GM23338 (cell line): ENCODE measurements at regions not wholly inside any gene's neighbourhood (a gene's known extent, or its start where the extent isn't known, plus 50 kb on each side); places are given as distances from the start of the nearest gene placed in this dataset.

Source experiments
- ATAC-seq: fragments of 200-7000 bp; cut with Tn5 transposase; 3 replicates; pipeline ENCODE4 v1.9.1; 2020
- DNase-seq: peaks from one replicate; pipeline ENCODE4 v3.0.0-alpha.2; 2015; ENCODE audit warnings: low spot score
- H2AFZ ChIP-seq: fragments of 200-600 bp; sonication (generic); 2 replicates; pipeline ENCODE4 v1.8.0; 2016; ENCODE audit warnings: antibody characterized with exemption, mild to moderate bottlenecking, moderate library complexity
- H3F3A ChIP-seq: fragments of 200-600 bp; sonication (generic); replicated peaks from 2 replicates; pipeline ENCODE4 v1.8.0; 2017; ENCODE audit warnings: antibody characterized with exemption, mixed run types, low read depth
- H3K27ac ChIP-seq: fragments of 200-600 bp; sonication (generic); 2 replicates; pipeline ENCODE4 v1.6.1; 2016; ENCODE audit warnings: low read depth
- H3K27me3 ChIP-seq: fragments of 200-600 bp; sonication (generic); 2 replicates; pipeline ENCODE4 v1.8.0; 2016; ENCODE audit warnings: mild to moderate bottlenecking, mixed run types, moderate library complexity; ENCODE audit not compliant: insufficient read depth
- H3K36me3 ChIP-seq: fragments of 200-600 bp; sonication (generic); 2 replicates; pipeline ENCODE4 v1.8.0; 2016; ENCODE audit warnings: mild to moderate bottlenecking; ENCODE audit not compliant: insufficient read depth
- H3K4me1 ChIP-seq: fragments of 200-600 bp; sonication (generic); 2 replicates; pipeline ENCODE4 v1.8.0; 2016; ENCODE audit warnings: mild to moderate bottlenecking, moderate library complexity; ENCODE audit not compliant: insufficient read depth
- H3K4me2 ChIP-seq: fragments of 200-600 bp; sonication (generic); 2 replicates; pipeline ENCODE4 v1.7.1; 2017; ENCODE audit warnings: mixed run types
- H3K4me3 ChIP-seq: fragments of 200-600 bp; sonication (generic); 2 replicates; pipeline ENCODE4 v1.6.1; 2016; ENCODE audit warnings: mixed run types
- H3K79me2 ChIP-seq: fragments of 200-600 bp; sonication (generic); replicated peaks from 2 replicates; pipeline ENCODE4 v1.8.0; 2017; ENCODE audit warnings: mild to moderate bottlenecking; ENCODE audit not compliant: insufficient read depth
- H3K9me2 ChIP-seq: fragments of 200-600 bp; sonication (generic); 2 replicates; pipeline ENCODE4 v1.8.0; 2017; ENCODE audit not compliant: insufficient read depth
- H4K20me1 ChIP-seq: fragments of 200-600 bp; sonication (generic); replicated peaks from 2 replicates; pipeline ENCODE4 v1.8.0; 2017; ENCODE audit warnings: mild to moderate bottlenecking; ENCODE audit not compliant: insufficient read depth
- H3K27ac Mint-ChIP-seq: 2 replicates; pipeline ENCODE4 v1.8.0; 2020; ENCODE audit warnings: inconsistent platforms, mild to moderate bottlenecking, moderate library complexity, mixed read lengths
- H3K27me3 Mint-ChIP-seq: 3 replicates; pipeline ENCODE4 v1.8.0; 2022; ENCODE audit warnings: low read depth, mild to moderate bottlenecking, moderate library complexity, mixed read lengths, inconsistent platforms; ENCODE audit not compliant: insufficient read depth, poor library complexity
- H3K36me3 Mint-ChIP-seq: 3 replicates; pipeline ENCODE4 v1.8.0; 2021; ENCODE audit warnings: low read depth, mild to moderate bottlenecking, inconsistent platforms, moderate library complexity, mixed read lengths
- H3K4me1 Mint-ChIP-seq: 3 replicates; pipeline ENCODE4 v1.8.0; 2020; ENCODE audit warnings: mild to moderate bottlenecking, inconsistent platforms, mixed read lengths
- H3K4me3 Mint-ChIP-seq: 3 replicates; pipeline ENCODE4 v1.8.0; 2021; ENCODE audit warnings: moderate library complexity, mild to moderate bottlenecking, inconsistent platforms, mixed read lengths
- H3K9me3 Mint-ChIP-seq: 3 replicates; pipeline ENCODE4 v1.8.0; 2020; ENCODE audit warnings: moderate library complexity, mild to moderate bottlenecking, inconsistent platforms, mixed read lengths
- CREB1 ChIP-seq: fragments of 250-450 bp; sonication (Bioruptor Pico); IDR thresholded peaks from 2 replicates; pipeline ENCODE4 v1.5.0; 2020; ENCODE audit warnings: low read depth, mild to moderate bottlenecking, moderate library complexity
- JUNB ChIP-seq: IDR thresholded peaks from one replicate; pipeline ENCODE4 v1.6.1; 2016; ENCODE audit warnings: antibody characterized with exemption; ENCODE audit not compliant: unreplicated experiment
- NANOG ChIP-seq: IDR thresholded peaks from 2 replicates; pipeline ENCODE4 v1.6.1; 2016; ENCODE audit warnings: antibody characterized with exemption, borderline replicate concordance
- ZNF114 ChIP-seq: fragments of 250-450 bp; sonication (Bioruptor Pico); IDR thresholded peaks from 2 replicates; pipeline ENCODE4 v1.5.0; 2020; ENCODE audit warnings: mild to moderate bottlenecking, moderate library complexity
- ZNF331 ChIP-seq: fragments of 250-450 bp; sonication (Bioruptor Pico); IDR thresholded peaks from 2 replicates; pipeline ENCODE4 v1.5.0; 2020; ENCODE audit warnings: low read depth, mild to moderate bottlenecking, moderate library complexity
- TF ChIP-seq, protein P1 (sequence below), 2 experiments: fragments of 200-600 bp in 1 of 2; sonication (generic) in 1 of 2; conservative IDR thresholded peaks; 2 replicates each; pipeline versions ENCODE4 v1.5.1 to v1.6.1; 2016 to 2017; ENCODE audit warnings: antibody characterized with exemption in 2 of 2, low read depth in 2 of 2, mild to moderate bottlenecking in 2 of 2, moderate library complexity in 1 of 2
- TF ChIP-seq, protein P2 (sequence below): fragments of 250-450 bp; sonication (Bioruptor Pico); IDR thresholded peaks from 2 replicates; pipeline ENCODE4 v1.5.0; 2020; ENCODE audit warnings: mild to moderate bottlenecking, moderate library complexity

DNA sequence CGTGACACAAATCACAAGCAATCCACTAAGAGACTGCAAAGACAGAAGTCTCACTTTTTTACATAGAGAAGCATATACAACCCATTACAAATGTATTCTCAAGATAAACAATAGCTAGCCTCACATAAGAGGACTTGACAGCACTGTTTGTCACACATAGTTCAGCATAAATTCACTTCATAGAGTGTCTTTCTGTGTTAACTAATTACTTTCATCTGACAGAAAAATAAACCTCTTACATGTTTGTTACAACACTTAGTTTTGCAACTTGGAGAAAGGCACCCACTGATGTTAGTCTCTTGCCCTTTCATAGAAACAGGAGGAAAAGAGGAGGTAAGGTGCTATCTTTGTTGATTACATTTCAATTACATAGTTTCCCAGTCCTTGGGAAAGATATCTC lies 2221.9 kb upstream of the RAG2 start (continued):
- no peak for TF ChIP-seq CREB1 (CRISPR knock-in tag)

DNA sequence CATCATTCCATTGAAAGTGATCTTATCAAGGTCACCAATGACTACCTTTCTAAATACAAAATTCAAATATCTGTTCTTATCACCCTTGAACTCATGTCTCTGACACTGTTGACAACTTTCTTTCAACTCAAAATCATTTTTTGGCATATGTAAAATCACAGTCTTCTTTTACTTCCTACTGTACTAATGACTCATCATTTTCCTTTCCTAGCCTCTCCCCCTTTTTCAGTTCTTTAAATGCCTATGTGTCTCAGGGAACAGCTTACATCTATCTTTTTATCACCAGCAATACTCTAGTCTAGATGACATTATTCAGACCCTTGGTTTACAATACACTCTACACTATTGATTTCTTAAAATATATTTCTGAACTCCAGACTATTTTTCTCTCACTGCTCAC lies 2220.7 kb upstream of the RAG2 start:
- Histone ChIP-seq H3K27ac (no peak overlapping the region), H3K79me2 (no peaks in the 10 kb centered on the region), H3F3A (no peaks in the 10 kb centered on the region), H3K4me2 (no peak overlapping the region), H3K4me1 (no peaks in the 10 kb centered on the region), H4K20me1 (no peaks in the 10 kb centered on the region), H2AFZ (no peak overlapping the region), H3K9me2 (no peaks in the 10 kb centered on the region), H3K36me3 (peaks cover 7% of the 10 kb centered on the region; the same call in 1 of the 2 replicates), H3K4me3 (no peak overlapping the region), H3K27me3 (no peaks in the 10 kb centered on the region)
- TF ChIP-seq JUNB: no peak
- no peak for TF ChIP-seq CREB1 (CRISPR knock-in tag)
- no peak for TF ChIP-seq ZNF331 (CRISPR knock-in tag)
- TF ChIP-seq ZNF114 (CRISPR knock-in tag): no peak
- TF ChIP-seq, protein P1, sequence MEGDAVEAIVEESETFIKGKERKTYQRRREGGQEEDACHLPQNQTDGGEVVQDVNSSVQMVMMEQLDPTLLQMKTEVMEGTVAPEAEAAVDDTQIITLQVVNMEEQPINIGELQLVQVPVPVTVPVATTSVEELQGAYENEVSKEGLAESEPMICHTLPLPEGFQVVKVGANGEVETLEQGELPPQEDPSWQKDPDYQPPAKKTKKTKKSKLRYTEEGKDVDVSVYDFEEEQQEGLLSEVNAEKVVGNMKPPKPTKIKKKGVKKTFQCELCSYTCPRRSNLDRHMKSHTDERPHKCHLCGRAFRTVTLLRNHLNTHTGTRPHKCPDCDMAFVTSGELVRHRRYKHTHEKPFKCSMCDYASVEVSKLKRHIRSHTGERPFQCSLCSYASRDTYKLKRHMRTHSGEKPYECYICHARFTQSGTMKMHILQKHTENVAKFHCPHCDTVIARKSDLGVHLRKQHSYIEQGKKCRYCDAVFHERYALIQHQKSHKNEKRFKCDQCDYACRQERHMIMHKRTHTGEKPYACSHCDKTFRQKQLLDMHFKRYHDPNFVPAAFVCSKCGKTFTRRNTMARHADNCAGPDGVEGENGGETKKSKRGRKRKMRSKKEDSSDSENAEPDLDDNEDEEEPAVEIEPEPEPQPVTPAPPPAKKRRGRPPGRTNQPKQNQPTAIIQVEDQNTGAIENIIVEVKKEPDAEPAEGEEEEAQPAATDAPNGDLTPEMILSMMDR (conservative IDR thresholded peaks at IDR 0.05; ENCODE audit: low read depth in 2 of 2): no peak
- TF ChIP-seq, protein P2, sequence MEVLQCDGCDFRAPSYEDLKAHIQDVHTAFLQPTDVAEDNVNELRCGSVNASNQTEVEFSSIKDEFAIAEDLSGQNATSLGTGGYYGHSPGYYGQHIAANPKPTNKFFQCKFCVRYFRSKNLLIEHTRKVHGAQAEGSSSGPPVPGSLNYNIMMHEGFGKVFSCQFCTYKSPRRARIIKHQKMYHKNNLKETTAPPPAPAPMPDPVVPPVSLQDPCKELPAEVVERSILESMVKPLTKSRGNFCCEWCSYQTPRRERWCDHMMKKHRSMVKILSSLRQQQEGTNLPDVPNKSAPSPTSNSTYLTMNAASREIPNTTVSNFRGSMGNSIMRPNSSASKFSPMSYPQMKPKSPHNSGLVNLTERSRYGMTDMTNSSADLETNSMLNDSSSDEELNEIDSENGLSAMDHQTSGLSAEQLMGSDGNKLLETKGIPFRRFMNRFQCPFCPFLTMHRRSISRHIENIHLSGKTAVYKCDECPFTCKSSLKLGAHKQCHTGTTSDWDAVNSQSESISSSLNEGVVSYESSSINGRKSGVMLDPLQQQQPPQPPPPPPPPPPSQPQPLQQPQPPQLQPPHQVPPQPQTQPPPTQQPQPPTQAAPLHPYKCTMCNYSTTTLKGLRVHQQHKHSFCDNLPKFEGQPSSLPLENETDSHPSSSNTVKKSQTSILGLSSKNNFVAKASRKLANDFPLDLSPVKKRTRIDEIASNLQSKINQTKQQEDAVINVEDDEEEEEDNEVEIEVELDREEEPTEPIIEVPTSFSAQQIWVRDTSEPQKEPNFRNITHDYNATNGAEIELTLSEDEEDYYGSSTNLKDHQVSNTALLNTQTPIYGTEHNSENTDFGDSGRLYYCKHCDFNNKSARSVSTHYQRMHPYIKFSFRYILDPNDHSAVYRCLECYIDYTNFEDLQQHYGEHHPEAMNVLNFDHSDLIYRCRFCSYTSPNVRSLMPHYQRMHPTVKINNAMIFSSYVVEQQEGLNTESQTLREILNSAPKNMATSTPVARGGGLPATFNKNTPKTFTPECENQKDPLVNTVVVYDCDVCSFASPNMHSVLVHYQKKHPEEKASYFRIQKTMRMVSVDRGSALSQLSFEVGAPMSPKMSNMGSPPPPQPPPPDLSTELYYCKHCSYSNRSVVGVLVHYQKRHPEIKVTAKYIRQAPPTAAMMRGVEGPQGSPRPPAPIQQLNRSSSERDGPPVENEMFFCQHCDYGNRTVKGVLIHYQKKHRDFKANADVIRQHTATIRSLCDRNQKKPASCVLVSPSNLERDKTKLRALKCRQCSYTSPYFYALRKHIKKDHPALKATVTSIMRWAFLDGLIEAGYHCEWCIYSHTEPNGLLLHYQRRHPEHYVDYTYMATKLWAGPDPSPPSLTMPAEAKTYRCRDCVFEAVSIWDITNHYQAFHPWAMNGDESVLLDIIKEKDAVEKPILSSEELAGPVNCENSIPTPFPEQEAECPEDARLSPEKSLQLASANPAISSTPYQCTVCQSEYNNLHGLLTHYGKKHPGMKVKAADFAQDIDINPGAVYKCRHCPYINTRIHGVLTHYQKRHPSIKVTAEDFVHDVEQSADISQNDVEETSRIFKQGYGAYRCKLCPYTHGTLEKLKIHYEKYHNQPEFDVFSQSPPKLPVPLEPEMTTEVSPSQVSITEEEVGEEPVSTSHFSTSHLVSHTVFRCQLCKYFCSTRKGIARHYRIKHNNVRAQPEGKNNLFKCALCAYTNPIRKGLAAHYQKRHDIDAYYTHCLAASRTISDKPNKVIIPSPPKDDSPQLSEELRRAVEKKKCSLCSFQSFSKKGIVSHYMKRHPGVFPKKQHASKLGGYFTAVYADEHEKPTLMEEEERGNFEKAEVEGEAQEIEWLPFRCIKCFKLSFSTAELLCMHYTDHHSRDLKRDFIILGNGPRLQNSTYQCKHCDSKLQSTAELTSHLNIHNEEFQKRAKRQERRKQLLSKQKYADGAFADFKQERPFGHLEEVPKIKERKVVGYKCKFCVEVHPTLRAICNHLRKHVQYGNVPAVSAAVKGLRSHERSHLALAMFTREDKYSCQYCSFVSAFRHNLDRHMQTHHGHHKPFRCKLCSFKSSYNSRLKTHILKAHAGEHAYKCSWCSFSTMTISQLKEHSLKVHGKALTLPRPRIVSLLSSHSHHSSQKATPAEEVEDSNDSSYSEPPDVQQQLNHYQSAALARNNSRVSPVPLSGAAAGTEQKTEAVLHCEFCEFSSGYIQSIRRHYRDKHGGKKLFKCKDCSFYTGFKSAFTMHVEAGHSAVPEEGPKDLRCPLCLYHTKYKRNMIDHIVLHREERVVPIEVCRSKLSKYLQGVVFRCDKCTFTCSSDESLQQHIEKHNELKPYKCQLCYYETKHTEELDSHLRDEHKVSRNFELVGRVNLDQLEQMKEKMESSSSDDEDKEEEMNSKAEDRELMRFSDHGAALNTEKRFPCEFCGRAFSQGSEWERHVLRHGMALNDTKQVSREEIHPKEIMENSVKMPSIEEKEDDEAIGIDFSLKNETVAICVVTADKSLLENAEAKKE (CRISPR knock-in tag): no peak
- no peak for TF ChIP-seq NANOG
- Mint-ChIP-seq H3K4me3 (no peak overlapping the region), H3K36me3 (peaks cover 11% of the 10 kb centered on the region; the same call in 2 of the 3 replicates), H3K27ac (no peak overlapping the region; the same call in 1 of the 2 replicates), H3K27me3 (no peaks in the 10 kb centered on the region), H3K9me3 (peaks cover 20% of the 10 kb centered on the region), H3K4me1 (no peaks in the 10 kb centered on the region)
- DNase-seq (no peak), ATAC-seq (no peak)
